IPS-11a (cell line): ENCODE measurements at regions not wholly inside any gene's neighbourhood (a gene's known extent, or its start where the extent isn't known, plus 50 kb on each side); places are given as distances from the start of the nearest gene placed in this dataset.

Source experiments
- H3K4me3 ChIP-seq: one replicate; pipeline ENCODE4 v1.5.1; 2013; ENCODE audit warnings: low read depth, low read length, control low read depth

DNA sequence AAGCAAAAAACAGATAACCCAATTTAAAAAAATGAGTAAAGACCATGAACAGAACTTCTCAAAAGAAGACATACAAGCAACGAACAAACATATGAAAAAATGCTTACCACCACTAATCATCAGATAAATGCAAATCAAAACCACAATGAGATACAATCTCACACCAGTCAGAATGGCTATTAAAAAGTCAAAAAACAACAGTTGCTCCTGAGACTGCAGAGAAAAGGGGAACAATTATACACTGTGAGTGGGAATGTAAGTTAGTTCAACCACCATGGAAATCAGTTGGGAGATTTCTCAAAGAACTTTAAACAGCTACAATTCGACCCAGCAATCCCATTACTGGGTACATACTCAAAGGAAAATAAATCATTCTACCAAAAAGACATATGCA is 131.6 kb downstream of the PTGER3 start:
- no peak overlapping the region for H3K4me3 ChIP-seq

DNA sequence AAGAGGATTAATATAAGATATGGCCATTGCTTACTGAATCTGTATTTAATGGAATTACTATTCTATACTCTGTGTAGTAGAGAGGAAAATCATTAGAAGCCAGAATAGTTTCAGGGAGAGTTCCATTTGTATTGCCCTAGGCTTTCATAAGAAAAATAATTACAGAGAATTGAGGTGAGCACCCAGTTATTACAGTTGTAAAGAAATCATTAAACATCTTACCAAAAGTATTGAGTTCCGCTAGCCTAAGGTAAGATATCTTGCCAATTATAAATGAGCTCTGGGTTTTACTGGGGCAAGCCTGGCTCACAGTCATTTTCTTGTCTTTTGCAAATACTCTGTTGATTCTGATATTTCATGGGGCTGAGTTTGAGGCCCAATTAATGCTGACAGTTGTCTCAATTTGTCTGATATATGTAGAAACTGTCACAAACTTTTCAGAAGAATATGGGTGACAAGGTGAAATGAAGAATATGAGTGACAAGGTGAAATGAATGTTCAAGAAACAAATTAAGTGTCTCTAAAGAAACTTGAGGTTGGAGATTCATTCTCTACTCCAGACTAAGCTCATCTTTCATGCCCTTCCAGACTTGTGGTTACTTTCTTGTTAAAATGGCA is 127.8 kb downstream of the PTGER3 start:
- H3K4me3 ChIP-seq, result no peak overlapping the region
